ENCODE measurements at regions not wholly inside any gene's neighbourhood (a gene's known extent, or its start where the extent isn't known, plus 50 kb on each side); places are given as distances from the start of the nearest gene placed in this dataset.

DNA sequence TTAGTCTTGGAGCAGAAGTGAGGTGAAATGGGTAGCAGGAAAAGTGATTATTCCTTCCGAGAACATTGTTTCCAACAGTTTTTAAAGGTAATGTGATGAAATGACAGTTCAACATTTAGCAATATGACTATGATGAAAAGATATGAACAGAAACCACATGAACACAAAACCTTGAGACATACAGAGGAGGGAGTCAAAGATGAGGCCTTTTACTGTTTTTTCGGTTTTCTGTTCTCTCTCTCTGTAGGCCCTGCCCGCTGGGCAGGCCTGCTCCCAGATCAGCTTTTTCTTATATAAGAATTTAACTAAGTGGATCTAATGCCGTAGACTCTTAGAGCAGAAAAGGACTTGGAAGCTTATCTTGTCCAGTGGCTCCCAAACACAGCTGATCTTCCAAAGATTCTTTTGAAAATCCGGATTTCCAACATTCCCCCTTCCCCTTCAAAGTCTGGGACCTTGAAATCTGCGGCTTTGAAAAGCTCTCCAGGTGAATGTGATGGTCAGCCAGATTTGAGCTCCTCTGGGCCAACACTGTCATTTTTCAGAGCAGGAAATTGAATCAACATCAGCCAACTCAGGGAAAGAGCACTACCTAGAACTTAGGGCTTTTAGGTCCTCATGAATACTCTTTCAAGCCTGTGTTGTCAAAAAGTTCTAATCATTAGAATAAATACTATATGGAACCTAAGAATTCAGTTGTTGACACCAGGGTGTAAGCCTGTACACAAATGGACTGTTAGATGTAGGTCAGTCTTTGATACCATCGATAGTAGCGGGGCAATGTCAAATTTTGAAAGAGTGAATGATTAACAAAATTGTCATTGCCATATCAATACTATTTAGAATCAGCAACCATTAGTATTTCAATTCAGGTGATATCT lies 372.7 kb downstream of the SHQ1 start:
- no peak overlapping the region for H3K4me2 ChIP-seq
- Mint-ChIP-seq H3K27me3 (ENCODE audit: insufficient read depth, low read depth, poor library complexity) (no peaks in the 10 kb centered on the region), H3K4me3 (no peak overlapping the region), H3K36me3 (ENCODE audit: low read depth) (no peaks in the 10 kb centered on the region), H3K27ac (no peak overlapping the region), H3K4me1 (peaks cover 9% of the 10 kb centered on the region), H3K9me3 (no peaks in the 10 kb centered on the region)
- DNase-seq (ENCODE audit: low spot score) (no peak), ATAC-seq (no peak)
- H3K27ac ChIP-seq (ENCODE audit: low read depth), result no peak overlapping the region
- H3F3A ChIP-seq (replicated peaks; ENCODE audit: low read depth), result no peaks in the 10 kb centered on the region
- no peak for TF ChIP-seq JUNB (IDR thresholded peaks at IDR 0.05; ENCODE audit: unreplicated experiment)
- TF ChIP-seq, protein P1, sequence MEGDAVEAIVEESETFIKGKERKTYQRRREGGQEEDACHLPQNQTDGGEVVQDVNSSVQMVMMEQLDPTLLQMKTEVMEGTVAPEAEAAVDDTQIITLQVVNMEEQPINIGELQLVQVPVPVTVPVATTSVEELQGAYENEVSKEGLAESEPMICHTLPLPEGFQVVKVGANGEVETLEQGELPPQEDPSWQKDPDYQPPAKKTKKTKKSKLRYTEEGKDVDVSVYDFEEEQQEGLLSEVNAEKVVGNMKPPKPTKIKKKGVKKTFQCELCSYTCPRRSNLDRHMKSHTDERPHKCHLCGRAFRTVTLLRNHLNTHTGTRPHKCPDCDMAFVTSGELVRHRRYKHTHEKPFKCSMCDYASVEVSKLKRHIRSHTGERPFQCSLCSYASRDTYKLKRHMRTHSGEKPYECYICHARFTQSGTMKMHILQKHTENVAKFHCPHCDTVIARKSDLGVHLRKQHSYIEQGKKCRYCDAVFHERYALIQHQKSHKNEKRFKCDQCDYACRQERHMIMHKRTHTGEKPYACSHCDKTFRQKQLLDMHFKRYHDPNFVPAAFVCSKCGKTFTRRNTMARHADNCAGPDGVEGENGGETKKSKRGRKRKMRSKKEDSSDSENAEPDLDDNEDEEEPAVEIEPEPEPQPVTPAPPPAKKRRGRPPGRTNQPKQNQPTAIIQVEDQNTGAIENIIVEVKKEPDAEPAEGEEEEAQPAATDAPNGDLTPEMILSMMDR (conservative IDR thresholded peaks at IDR 0.05; ENCODE audit: low read depth in 2 of 2), result no peak
- no peak for TF ChIP-seq NANOG (IDR thresholded peaks at IDR 0.05; ENCODE audit: borderline replicate concordance)
- TF ChIP-seq CREB1 (CRISPR knock-in tag; IDR thresholded peaks at IDR 0.05; ENCODE audit: low read depth), result no peak
- TF ChIP-seq, protein P2, sequence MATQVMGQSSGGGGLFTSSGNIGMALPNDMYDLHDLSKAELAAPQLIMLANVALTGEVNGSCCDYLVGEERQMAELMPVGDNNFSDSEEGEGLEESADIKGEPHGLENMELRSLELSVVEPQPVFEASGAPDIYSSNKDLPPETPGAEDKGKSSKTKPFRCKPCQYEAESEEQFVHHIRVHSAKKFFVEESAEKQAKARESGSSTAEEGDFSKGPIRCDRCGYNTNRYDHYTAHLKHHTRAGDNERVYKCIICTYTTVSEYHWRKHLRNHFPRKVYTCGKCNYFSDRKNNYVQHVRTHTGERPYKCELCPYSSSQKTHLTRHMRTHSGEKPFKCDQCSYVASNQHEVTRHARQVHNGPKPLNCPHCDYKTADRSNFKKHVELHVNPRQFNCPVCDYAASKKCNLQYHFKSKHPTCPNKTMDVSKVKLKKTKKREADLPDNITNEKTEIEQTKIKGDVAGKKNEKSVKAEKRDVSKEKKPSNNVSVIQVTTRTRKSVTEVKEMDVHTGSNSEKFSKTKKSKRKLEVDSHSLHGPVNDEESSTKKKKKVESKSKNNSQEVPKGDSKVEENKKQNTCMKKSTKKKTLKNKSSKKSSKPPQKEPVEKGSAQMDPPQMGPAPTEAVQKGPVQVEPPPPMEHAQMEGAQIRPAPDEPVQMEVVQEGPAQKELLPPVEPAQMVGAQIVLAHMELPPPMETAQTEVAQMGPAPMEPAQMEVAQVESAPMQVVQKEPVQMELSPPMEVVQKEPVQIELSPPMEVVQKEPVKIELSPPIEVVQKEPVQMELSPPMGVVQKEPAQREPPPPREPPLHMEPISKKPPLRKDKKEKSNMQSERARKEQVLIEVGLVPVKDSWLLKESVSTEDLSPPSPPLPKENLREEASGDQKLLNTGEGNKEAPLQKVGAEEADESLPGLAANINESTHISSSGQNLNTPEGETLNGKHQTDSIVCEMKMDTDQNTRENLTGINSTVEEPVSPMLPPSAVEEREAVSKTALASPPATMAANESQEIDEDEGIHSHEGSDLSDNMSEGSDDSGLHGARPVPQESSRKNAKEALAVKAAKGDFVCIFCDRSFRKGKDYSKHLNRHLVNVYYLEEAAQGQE (IDR thresholded peaks at IDR 0.05; ENCODE audit: unreplicated experiment), result no peak
- TF ChIP-seq, protein P3, sequence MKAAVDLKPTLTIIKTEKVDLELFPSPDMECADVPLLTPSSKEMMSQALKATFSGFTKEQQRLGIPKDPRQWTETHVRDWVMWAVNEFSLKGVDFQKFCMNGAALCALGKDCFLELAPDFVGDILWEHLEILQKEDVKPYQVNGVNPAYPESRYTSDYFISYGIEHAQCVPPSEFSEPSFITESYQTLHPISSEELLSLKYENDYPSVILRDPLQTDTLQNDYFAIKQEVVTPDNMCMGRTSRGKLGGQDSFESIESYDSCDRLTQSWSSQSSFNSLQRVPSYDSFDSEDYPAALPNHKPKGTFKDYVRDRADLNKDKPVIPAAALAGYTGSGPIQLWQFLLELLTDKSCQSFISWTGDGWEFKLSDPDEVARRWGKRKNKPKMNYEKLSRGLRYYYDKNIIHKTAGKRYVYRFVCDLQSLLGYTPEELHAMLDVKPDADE (IDR thresholded peaks at IDR 0.05), result no peak
- TF ChIP-seq ZNF114 (CRISPR knock-in tag; IDR thresholded peaks at IDR 0.05), result no peak
- no peak for TF ChIP-seq EZH2phosphoT487 (IDR thresholded peaks at IDR 0.05; ENCODE audit: unreplicated experiment)
- no peak for TF ChIP-seq STAT1 (IDR thresholded peaks at IDR 0.05; ENCODE audit: unreplicated experiment)
- no peak for TF ChIP-seq EZH2 (IDR thresholded peaks at IDR 0.05; ENCODE audit: low read depth, unreplicated experiment)
- TF ChIP-seq ZNF331 (CRISPR knock-in tag; IDR thresholded peaks at IDR 0.05; ENCODE audit: low read depth), result no peak
- no peak for TF ChIP-seq POLR2AphosphoS5 (IDR thresholded peaks at IDR 0.05; ENCODE audit: low read depth)
- TF ChIP-seq, protein P4, sequence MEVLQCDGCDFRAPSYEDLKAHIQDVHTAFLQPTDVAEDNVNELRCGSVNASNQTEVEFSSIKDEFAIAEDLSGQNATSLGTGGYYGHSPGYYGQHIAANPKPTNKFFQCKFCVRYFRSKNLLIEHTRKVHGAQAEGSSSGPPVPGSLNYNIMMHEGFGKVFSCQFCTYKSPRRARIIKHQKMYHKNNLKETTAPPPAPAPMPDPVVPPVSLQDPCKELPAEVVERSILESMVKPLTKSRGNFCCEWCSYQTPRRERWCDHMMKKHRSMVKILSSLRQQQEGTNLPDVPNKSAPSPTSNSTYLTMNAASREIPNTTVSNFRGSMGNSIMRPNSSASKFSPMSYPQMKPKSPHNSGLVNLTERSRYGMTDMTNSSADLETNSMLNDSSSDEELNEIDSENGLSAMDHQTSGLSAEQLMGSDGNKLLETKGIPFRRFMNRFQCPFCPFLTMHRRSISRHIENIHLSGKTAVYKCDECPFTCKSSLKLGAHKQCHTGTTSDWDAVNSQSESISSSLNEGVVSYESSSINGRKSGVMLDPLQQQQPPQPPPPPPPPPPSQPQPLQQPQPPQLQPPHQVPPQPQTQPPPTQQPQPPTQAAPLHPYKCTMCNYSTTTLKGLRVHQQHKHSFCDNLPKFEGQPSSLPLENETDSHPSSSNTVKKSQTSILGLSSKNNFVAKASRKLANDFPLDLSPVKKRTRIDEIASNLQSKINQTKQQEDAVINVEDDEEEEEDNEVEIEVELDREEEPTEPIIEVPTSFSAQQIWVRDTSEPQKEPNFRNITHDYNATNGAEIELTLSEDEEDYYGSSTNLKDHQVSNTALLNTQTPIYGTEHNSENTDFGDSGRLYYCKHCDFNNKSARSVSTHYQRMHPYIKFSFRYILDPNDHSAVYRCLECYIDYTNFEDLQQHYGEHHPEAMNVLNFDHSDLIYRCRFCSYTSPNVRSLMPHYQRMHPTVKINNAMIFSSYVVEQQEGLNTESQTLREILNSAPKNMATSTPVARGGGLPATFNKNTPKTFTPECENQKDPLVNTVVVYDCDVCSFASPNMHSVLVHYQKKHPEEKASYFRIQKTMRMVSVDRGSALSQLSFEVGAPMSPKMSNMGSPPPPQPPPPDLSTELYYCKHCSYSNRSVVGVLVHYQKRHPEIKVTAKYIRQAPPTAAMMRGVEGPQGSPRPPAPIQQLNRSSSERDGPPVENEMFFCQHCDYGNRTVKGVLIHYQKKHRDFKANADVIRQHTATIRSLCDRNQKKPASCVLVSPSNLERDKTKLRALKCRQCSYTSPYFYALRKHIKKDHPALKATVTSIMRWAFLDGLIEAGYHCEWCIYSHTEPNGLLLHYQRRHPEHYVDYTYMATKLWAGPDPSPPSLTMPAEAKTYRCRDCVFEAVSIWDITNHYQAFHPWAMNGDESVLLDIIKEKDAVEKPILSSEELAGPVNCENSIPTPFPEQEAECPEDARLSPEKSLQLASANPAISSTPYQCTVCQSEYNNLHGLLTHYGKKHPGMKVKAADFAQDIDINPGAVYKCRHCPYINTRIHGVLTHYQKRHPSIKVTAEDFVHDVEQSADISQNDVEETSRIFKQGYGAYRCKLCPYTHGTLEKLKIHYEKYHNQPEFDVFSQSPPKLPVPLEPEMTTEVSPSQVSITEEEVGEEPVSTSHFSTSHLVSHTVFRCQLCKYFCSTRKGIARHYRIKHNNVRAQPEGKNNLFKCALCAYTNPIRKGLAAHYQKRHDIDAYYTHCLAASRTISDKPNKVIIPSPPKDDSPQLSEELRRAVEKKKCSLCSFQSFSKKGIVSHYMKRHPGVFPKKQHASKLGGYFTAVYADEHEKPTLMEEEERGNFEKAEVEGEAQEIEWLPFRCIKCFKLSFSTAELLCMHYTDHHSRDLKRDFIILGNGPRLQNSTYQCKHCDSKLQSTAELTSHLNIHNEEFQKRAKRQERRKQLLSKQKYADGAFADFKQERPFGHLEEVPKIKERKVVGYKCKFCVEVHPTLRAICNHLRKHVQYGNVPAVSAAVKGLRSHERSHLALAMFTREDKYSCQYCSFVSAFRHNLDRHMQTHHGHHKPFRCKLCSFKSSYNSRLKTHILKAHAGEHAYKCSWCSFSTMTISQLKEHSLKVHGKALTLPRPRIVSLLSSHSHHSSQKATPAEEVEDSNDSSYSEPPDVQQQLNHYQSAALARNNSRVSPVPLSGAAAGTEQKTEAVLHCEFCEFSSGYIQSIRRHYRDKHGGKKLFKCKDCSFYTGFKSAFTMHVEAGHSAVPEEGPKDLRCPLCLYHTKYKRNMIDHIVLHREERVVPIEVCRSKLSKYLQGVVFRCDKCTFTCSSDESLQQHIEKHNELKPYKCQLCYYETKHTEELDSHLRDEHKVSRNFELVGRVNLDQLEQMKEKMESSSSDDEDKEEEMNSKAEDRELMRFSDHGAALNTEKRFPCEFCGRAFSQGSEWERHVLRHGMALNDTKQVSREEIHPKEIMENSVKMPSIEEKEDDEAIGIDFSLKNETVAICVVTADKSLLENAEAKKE (CRISPR knock-in tag; IDR thresholded peaks at IDR 0.05), result no peak
- H3K36me3 ChIP-seq (ENCODE audit: insufficient read depth), result no peaks in the 10 kb centered on the region
- H3K9me2 ChIP-seq (ENCODE audit: insufficient read depth), result peaks cover 4% of the 10 kb centered on the region; the same call in 1 of the 2 replicates
- H3K4me1 ChIP-seq (ENCODE audit: insufficient read depth), result peaks cover 5% of the 10 kb centered on the region; the same call in 1 of the 2 replicates
- H3K79me2 ChIP-seq (replicated peaks; ENCODE audit: insufficient read depth), result no peaks in the 10 kb centered on the region
- H4K20me1 ChIP-seq (replicated peaks; ENCODE audit: insufficient read depth), result no peaks in the 10 kb centered on the region
- H3K4me3 ChIP-seq, result no peak overlapping the region
- H3K27me3 ChIP-seq (ENCODE audit: insufficient read depth), result no peaks in the 10 kb centered on the region
- H2AFZ ChIP-seq, result peak overlapping the region; percentile 56; the same call in 1 of the 2 replicates
